Chondrocyte (in vitro differentiated cells): ENCODE measurements at regions not wholly inside any gene's neighbourhood (a gene's known extent, or its start where the extent isn't known, plus 50 kb on each side); places are given as distances from the start of the nearest gene placed in this dataset.

ENCODE experiments used
- DNase-seq: peaks from one replicate; pipeline ENCODE4 v3.0.0; 2021; ENCODE audit warnings: mixed read lengths, low spot score
- H3K27ac Mint-ChIP-seq: one replicate; pipeline ENCODE4 v1.8.0; 2021; ENCODE audit warnings: mild to moderate bottlenecking, moderate library complexity, mixed read lengths; ENCODE audit not compliant: unreplicated experiment
- H3K27me3 Mint-ChIP-seq: 2 replicates; pipeline ENCODE4 v1.8.0; 2021; ENCODE audit warnings: low read depth, mixed read lengths
- H3K36me3 Mint-ChIP-seq: 2 replicates; pipeline ENCODE4 v1.8.0; 2021; ENCODE audit warnings: low read depth, mixed read lengths
- H3K4me1 Mint-ChIP-seq: 2 replicates; pipeline ENCODE4 v1.8.0; 2021; ENCODE audit warnings: low read depth, mild to moderate bottlenecking, mixed read lengths
- H3K4me3 Mint-ChIP-seq: one replicate; pipeline ENCODE4 v1.8.0; 2021; ENCODE audit warnings: mild to moderate bottlenecking, moderate library complexity, mixed read lengths; ENCODE audit not compliant: unreplicated experiment
- H3K9me3 Mint-ChIP-seq: 2 replicates; pipeline ENCODE4 v1.8.0; 2021; ENCODE audit warnings: low read depth, mixed read lengths
- TF ChIP-seq, protein P1 (sequence below): fragments of 200-600 bp; sonication (generic); IDR thresholded peaks from 2 replicates; pipeline ENCODE4 v1.5.0; 2021; ENCODE audit warnings: antibody characterized with exemption, mild to moderate bottlenecking, moderate library complexity

GRCh38 chr6:8557014-8557748, 121.8 kb upstream of the SLC35B3 start:
- no peak for DNase-seq
- Mint-ChIP-seq H3K4me1 (peaks cover 3% of the 10 kb centered on the region), H3K27me3 (no peaks in the 10 kb centered on the region), H3K9me3 (no peaks in the 10 kb centered on the region), H3K4me3 (no peak overlapping the region), H3K36me3 (no peaks in the 10 kb centered on the region), H3K27ac (no peak overlapping the region)
- TF ChIP-seq, protein P1, sequence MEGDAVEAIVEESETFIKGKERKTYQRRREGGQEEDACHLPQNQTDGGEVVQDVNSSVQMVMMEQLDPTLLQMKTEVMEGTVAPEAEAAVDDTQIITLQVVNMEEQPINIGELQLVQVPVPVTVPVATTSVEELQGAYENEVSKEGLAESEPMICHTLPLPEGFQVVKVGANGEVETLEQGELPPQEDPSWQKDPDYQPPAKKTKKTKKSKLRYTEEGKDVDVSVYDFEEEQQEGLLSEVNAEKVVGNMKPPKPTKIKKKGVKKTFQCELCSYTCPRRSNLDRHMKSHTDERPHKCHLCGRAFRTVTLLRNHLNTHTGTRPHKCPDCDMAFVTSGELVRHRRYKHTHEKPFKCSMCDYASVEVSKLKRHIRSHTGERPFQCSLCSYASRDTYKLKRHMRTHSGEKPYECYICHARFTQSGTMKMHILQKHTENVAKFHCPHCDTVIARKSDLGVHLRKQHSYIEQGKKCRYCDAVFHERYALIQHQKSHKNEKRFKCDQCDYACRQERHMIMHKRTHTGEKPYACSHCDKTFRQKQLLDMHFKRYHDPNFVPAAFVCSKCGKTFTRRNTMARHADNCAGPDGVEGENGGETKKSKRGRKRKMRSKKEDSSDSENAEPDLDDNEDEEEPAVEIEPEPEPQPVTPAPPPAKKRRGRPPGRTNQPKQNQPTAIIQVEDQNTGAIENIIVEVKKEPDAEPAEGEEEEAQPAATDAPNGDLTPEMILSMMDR, result no peak

DNA sequence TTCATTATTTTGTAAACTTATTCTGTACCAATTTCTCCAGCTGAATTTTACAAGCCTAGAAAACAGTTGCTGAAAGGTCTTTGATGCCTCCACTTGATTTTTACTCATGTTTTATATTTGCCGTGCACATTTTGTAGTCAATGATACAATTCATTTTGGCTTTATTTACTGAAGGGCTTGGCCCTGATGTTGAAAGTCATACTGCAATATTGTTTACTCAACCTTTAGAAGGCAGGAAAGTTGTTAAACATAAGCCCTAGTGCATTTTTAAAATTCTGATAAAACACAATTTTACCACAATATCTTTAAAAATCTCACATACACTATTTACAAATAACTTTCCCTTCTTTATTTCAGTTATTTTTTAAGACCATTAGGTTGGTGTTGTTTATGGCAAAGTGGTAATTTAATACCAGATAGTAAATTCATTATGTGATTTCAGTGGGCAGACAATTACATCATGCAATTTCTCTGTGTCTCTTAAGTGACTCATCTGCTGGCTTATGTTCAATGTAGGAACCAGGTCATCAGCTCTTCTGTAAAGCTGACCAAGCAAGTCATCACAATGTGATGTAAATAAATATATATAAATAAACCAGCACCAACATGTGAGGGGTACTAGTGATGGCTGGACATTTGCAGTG, 121.1 kb upstream of the SLC35B3 start:
- no peaks in the 10 kb centered on the region for H3K36me3 Mint-ChIP-seq
- TF ChIP-seq, protein P1, result no peak
- H3K4me3 Mint-ChIP-seq, result no peak overlapping the region
- peaks cover 3% of the 10 kb centered on the region for H3K4me1 Mint-ChIP-seq
- no peak overlapping the region for H3K27ac Mint-ChIP-seq
- no peaks in the 10 kb centered on the region for H3K27me3 Mint-ChIP-seq
- no peaks in the 10 kb centered on the region for H3K9me3 Mint-ChIP-seq
- no peak for DNase-seq

DNA sequence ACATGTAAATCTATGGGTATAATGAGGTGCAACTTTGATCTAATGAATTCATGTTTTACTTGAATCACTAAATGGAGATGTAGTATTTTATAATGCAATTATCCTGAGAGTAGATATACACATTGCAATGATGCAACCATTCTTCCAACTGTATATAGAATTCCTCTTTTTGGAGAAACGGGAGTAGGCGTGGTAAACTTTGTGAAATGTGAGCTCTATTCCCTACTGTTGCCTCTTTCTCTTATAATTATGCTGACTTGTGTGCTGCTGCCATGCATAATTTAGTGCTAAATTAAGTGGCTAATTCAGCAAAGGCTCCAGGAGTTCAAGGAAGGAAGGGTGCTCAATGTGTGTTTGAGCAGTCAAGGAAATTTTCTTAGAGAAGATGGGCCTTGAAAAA, 116.6 kb upstream of the SLC35B3 start:
- Mint-ChIP-seq H3K27me3 (no peaks in the 10 kb centered on the region), H3K36me3 (no peaks in the 10 kb centered on the region), H3K4me3 (no peak overlapping the region), H3K4me1 (peaks cover 3% of the 10 kb centered on the region), H3K27ac (no peak overlapping the region), H3K9me3 (no peaks in the 10 kb centered on the region)
- TF ChIP-seq, protein P1, result no peak
- DNase-seq, result no peak

GRCh38 chr6:8551386-8551785, 116.0 kb upstream of the SLC35B3 start:
- H3K27me3 Mint-ChIP-seq, result no peaks in the 10 kb centered on the region
- H3K4me3 Mint-ChIP-seq, result no peak overlapping the region
- DNase-seq, result no peak
- TF ChIP-seq, protein P1, result no peak
- no peaks in the 10 kb centered on the region for H3K36me3 Mint-ChIP-seq
- H3K4me1 Mint-ChIP-seq, result peaks cover under 1% of the 10 kb centered on the region
- H3K9me3 Mint-ChIP-seq, result no peaks in the 10 kb centered on the region
- H3K27ac Mint-ChIP-seq, result no peak overlapping the region

DNA sequence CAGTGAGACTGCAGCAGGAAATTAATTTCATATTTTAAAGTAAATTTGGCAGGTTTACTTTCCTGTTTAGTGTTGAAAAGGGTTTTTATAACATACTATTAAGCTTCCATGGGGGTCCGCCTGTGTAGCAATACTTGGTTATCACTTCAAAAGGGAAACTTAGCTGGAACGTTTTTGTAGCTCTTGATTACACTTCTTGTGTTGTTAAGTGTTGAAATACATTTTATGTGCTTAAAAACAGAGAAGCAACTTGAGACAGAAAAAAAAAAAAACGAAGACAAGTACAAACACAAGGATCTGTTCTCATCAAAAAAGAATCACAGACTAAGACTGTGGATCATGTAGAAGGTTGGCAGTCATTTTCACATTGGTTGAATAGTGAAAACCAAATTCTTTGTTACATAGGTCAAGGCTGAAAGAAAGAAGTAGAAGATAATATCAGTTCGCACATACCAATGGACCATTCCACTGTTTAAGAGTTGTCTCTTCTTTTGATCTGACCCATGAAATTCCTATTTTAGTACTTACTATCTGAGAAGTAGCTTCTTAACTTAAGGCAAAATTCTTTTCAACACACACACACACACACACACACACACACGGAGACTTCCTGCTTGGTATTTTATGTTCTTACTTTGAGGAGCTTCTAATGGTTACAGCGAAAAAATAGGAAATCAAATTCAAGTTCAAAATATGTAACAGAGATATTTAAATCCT, 113.9 kb upstream of the SLC35B3 start:
- TF ChIP-seq, protein P1, result no peak

More for the DNA sequence above, 113.9 kb upstream of the SLC35B3 start:
- Mint-ChIP-seq H3K4me3 (no peak overlapping the region), H3K36me3 (no peaks in the 10 kb centered on the region), H3K27me3 (no peaks in the 10 kb centered on the region), H3K27ac (no peak overlapping the region), H3K4me1 (no peaks in the 10 kb centered on the region), H3K9me3 (no peaks in the 10 kb centered on the region)
- DNase-seq, result no peak
